ENCODE measurements at regions not wholly inside any gene's neighbourhood (a gene's known extent, or its start where the extent isn't known, plus 50 kb on each side); places are given as distances from the start of the nearest gene placed in this dataset.

GRCh38 chr1:112056354-112056753 lies 66.9 kb upstream of the KCND3 start:
- Histone ChIP-seq H3K9me3 (ENCODE audit: control insufficient read depth, low read depth, low read length) (no peaks in the 10 kb centered on the region), H3K4me2 (ENCODE audit: insufficient read depth, insufficient read length, low read length) (no peak overlapping the region), H3K23me2 (ENCODE audit: insufficient read length, low read depth, low read length, poor library complexity, severe bottlenecking) (no peaks in the 10 kb centered on the region), H3K79me1 (ENCODE audit: insufficient read depth, low read depth, low read length, poor library complexity, severe bottlenecking) (no peaks in the 10 kb centered on the region), H2BK15ac (ENCODE audit: low read depth, low read length) (no peak overlapping the region), H3K56ac (ENCODE audit: insufficient read length, low read depth, low read length) (no peak overlapping the region), H4K8ac (replicated peaks; ENCODE audit: insufficient read length, low read depth, low read length) (no peak overlapping the region), H3T11ph (ENCODE audit: low read length) (no peak overlapping the region), H2BK20ac (ENCODE audit: low read depth, low read length, poor library complexity, severe bottlenecking) (no peak overlapping the region), H2BK12ac (ENCODE audit: insufficient read length, low read depth, low read length) (no peak overlapping the region), H4K5ac (ENCODE audit: insufficient read length, low read depth, low read length) (no peak overlapping the region), H3K4ac (ENCODE audit: low read depth, low read length) (no peak overlapping the region), H3K23ac (ENCODE audit: insufficient read length, low read depth, low read length) (no peak overlapping the region), H4K91ac (ENCODE audit: insufficient read length, low read depth, low read length) (no peak overlapping the region), H4K20me1 (ENCODE audit: control insufficient read depth, insufficient read depth, insufficient read length) (no peaks in the 10 kb centered on the region), H3K27ac (ENCODE audit: insufficient read length, low read depth, low read length) (no peak overlapping the region), H2BK5ac (ENCODE audit: insufficient read length, low read length) (no peak overlapping the region), H2AFZ (ENCODE audit: low read length) (no peak overlapping the region), H2AK5ac (ENCODE audit: insufficient read length, low read length) (no peak overlapping the region), H3K18ac (ENCODE audit: insufficient read length, low read depth, low read length) (no peak overlapping the region), H3K27me3 (ENCODE audit: insufficient read depth, low read length) (no peaks in the 10 kb centered on the region), H3K14ac (ENCODE audit: insufficient read depth, low read length) (no peak overlapping the region), H2BK120ac (ENCODE audit: low read depth, low read length, poor library complexity, severe bottlenecking) (no peak overlapping the region), H3K9ac (ENCODE audit: extremely low read depth, insufficient read length, low read length) (no peak overlapping the region), H3K4me1 (ENCODE audit: insufficient read depth, low read length) (no peaks in the 10 kb centered on the region), H3K79me2 (ENCODE audit: insufficient read depth, low read length) (no peaks in the 10 kb centered on the region)
- no CpG with 5 or more reads among the region's 5 CpGs for WGBS (ENCODE audit: extremely low coverage, insufficient read length, low lambda C conversion rate)
- TF ChIP-seq CTCF (conservative IDR thresholded peaks at IDR 0.05): no peak
- peaks cover 1% of the 10 kb centered on the region; the same call in 1 of the 2 replicates for H3K27me3 Mint-ChIP-seq (ENCODE audit: low read depth)
- H3K4me1 Mint-ChIP-seq: no peaks in the 10 kb centered on the region
- no peaks in the 10 kb centered on the region for H3K36me3 Mint-ChIP-seq (ENCODE audit: insufficient read depth in 1 of 3, low read depth in 3 of 3)
- H3K9me3 Mint-ChIP-seq: no peaks in the 10 kb centered on the region
- no peak for DNase-seq
- no peak overlapping the region for H3K4me3 Mint-ChIP-seq
- H3K27ac Mint-ChIP-seq: no peak overlapping the region

Measured in H9 (cell line).